ENCODE measurements at regions not wholly inside any gene's neighbourhood (a gene's known extent, or its start where the extent isn't known, plus 50 kb on each side); places are given as distances from the start of the nearest gene placed in this dataset.

DNA sequence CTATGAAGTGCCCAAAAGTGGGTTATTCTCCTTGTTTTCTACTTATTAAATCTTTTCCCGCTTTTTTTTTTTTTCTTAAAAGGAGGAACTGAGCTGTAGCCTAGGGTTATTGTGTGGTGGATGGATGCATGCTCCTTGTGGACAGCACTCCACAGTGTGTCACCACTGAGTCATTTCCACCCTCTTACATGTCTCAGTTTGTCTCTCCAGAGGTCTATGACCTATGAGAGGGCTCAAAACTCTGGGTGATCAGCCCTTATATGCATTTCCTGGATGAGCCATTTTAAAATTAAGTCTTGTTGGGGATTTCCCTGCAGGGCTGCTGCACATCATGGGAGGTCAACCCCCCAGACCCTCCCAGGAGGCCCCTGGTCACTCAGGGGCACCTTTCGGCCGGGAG, 102.2 kb upstream of the MOCS2 start:
- no peak for TF ChIP-seq POLR2A (IDR thresholded peaks at IDR 0.05)
- TF ChIP-seq, protein P1, sequence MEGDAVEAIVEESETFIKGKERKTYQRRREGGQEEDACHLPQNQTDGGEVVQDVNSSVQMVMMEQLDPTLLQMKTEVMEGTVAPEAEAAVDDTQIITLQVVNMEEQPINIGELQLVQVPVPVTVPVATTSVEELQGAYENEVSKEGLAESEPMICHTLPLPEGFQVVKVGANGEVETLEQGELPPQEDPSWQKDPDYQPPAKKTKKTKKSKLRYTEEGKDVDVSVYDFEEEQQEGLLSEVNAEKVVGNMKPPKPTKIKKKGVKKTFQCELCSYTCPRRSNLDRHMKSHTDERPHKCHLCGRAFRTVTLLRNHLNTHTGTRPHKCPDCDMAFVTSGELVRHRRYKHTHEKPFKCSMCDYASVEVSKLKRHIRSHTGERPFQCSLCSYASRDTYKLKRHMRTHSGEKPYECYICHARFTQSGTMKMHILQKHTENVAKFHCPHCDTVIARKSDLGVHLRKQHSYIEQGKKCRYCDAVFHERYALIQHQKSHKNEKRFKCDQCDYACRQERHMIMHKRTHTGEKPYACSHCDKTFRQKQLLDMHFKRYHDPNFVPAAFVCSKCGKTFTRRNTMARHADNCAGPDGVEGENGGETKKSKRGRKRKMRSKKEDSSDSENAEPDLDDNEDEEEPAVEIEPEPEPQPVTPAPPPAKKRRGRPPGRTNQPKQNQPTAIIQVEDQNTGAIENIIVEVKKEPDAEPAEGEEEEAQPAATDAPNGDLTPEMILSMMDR (IDR thresholded peaks at IDR 0.05) = no peak

Measured in breast epithelium (tissue), 3 donors.